Esophagus muscularis mucosa (tissue), 4 donors: ENCODE measurements at regions not wholly inside any gene's neighbourhood (a gene's known extent, or its start where the extent isn't known, plus 50 kb on each side); places are given as distances from the start of the nearest gene placed in this dataset.

Source experiments
- CTCF ChIP-seq, 3 experiments: fragments of 200-600 bp in 2 of 3; fragments of 450-650 bp in 1 of 3; sonication (generic) in 2 of 3; IDR thresholded peaks; one replicate each; pipeline ENCODE4 v1.5.1; 2017 to 2019; ENCODE audit warnings: antibody characterized with exemption in 3 of 3, mild to moderate bottlenecking in 2 of 3, moderate library complexity in 1 of 3
- EP300 ChIP-seq: sonication (generic); formaldehyde crosslinking; IDR thresholded peaks from one replicate; pipeline ENCODE4 v1.6.1; 2017; ENCODE audit warnings: antibody characterized with exemption
- POLR2A ChIP-seq: fragments of 450-650 bp; IDR thresholded peaks from one replicate; pipeline ENCODE4 v1.6.1; 2017; ENCODE audit warnings: antibody characterized with exemption, moderate library complexity, mild to moderate bottlenecking, low read depth

- no peak for TF ChIP-seq POLR2A
- no peak for TF ChIP-seq CTCF (IDR thresholded peaks at IDR 0.05)
- no peak for TF ChIP-seq EP300
Measured at GRCh38 chr11:32255841-32256240, 165.0 kb downstream of the RCN1 start.
